Upper lobe of left lung (tissue), 4 donors: ENCODE measurements at regions not wholly inside any gene's neighbourhood (a gene's known extent, or its start where the extent isn't known, plus 50 kb on each side); places are given as distances from the start of the nearest gene placed in this dataset.

Experiments
- EP300 ChIP-seq, 4 donors: sonication (generic); formaldehyde crosslinking; IDR thresholded peaks; one replicate each; pipeline ENCODE4 v1.5.1; 2017; ENCODE audit warnings: antibody characterized with exemption in 4 of 4, control low read depth in 2 of 4
- POLR2A ChIP-seq, 4 donors: fragments of 450-650 bp; IDR thresholded peaks; one replicate each; pipeline ENCODE4 v1.5.1; 2016 to 2017; ENCODE audit warnings: antibody characterized with exemption in 4 of 4, mild to moderate bottlenecking in 2 of 4
- TF ChIP-seq, protein P1 (sequence below), 6 experiments: fragments of 450-650 bp in 4 of 6; fragments of 200-600 bp in 2 of 6; sonication (generic) in 2 of 6; IDR thresholded peaks; one replicate each; pipeline ENCODE4 v1.5.1; 2016 to 2019; ENCODE audit warnings: antibody characterized with exemption in 6 of 6

DNA sequence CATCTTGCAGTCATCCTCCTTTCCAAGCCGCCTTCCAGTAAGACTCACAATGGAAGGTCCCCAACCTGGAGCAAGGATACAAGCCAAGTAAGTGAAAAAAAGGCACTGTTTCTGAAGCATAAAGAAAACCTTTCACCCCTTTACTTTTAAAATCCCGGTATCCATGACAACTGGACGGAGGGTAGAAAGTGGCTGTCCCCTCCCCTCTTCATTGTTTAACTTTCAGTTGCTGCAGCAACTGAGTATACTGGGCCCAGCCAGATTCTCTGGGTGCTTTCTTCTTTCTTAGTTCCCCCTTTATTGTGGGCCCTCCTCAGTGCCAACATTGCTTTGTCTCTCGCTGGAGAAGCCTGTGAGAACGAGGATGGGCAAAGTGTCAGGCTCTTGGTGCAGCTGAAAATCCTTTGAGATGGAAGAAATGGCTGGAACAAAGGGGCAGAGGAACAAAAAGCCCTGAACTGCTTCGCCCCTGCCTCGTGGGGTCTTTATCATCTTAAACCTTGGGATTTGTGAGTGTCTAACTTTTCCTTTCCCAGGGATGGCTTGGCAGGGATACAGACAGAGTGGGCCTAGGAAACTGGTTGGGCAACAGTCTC is 224.0 kb upstream of the RGMA start:
- no peak for TF ChIP-seq POLR2A (IDR thresholded peaks at IDR 0.05)
- TF ChIP-seq, protein P1, sequence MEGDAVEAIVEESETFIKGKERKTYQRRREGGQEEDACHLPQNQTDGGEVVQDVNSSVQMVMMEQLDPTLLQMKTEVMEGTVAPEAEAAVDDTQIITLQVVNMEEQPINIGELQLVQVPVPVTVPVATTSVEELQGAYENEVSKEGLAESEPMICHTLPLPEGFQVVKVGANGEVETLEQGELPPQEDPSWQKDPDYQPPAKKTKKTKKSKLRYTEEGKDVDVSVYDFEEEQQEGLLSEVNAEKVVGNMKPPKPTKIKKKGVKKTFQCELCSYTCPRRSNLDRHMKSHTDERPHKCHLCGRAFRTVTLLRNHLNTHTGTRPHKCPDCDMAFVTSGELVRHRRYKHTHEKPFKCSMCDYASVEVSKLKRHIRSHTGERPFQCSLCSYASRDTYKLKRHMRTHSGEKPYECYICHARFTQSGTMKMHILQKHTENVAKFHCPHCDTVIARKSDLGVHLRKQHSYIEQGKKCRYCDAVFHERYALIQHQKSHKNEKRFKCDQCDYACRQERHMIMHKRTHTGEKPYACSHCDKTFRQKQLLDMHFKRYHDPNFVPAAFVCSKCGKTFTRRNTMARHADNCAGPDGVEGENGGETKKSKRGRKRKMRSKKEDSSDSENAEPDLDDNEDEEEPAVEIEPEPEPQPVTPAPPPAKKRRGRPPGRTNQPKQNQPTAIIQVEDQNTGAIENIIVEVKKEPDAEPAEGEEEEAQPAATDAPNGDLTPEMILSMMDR (IDR thresholded peaks at IDR 0.05) = no peak
- no peak for TF ChIP-seq EP300 (IDR thresholded peaks at IDR 0.05)
